Sciatic nerve (tissue), 2 donors: ENCODE measurements at regions not wholly inside any gene's neighbourhood (a gene's known extent, or its start where the extent isn't known, plus 50 kb on each side); places are given as distances from the start of the nearest gene placed in this dataset.

ENCODE experiments used
- ATAC-seq: fragments of 200-7000 bp; cut with Tn5 transposase; one replicate; pipeline ENCODE4 v1.9.1; 2020; ENCODE audit warnings: mild to moderate bottlenecking, moderate library complexity
- DNase-seq: peaks from one replicate; pipeline ENCODE4 v3.0.0-alpha.2; 2020; ENCODE audit warnings: low spot score
- intact Hi-C: fragments of 100-400 bp; cut with DNase I; formaldehyde crosslinking; loops from one replicate; pipeline ENCODE4 v1.14.2; 2022
- donor health status: DM: no; HTN: no; CAD: no.
- donor health status: DM: no; HTN: no; CAD: no.

DNA sequence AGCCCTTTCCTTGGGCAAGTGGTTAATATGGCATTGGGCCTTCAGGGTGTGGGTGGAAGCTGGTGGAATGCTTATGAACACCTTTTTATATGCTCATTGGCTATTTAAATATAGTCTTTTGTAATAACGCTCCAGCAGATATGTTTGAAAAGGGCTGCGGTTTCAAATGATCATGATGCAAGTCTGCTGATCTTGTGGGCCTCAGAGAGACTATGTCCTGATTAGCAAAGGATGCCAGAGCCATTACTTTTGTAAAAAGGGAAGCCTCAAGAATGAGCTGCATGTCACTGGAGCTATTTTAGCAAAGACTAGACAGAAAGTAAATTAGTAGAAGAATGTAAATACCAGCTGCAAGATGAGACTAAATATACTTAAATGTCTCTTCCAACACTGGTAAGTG, 200.5 kb downstream of the GXYLT1 start:
- DNase-seq (no peak), ATAC-seq (no peak)
- intact Hi-C loops, result no loop called here

DNA sequence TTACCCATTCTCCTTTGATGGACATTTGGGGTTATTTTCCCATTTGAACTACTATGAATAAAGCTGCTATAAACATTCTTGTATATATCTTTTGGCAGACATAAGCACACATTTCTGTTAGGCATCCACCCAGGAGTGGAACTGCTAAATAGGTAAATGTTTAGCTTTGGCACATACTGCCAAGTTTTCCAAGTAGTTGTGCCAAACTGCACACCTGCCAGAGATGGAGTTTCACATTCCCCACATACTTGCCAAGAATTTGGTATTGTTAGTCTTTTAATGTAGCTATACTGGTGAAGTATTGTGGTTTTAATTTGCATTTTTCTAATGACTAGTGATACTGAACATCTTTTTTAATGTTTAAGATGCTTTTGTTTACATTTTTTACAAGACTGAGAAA, 201.0 kb downstream of the GXYLT1 start:
- intact Hi-C loops, result no loop called here
- no peak for ATAC-seq
- DNase-seq, result no peak

DNA sequence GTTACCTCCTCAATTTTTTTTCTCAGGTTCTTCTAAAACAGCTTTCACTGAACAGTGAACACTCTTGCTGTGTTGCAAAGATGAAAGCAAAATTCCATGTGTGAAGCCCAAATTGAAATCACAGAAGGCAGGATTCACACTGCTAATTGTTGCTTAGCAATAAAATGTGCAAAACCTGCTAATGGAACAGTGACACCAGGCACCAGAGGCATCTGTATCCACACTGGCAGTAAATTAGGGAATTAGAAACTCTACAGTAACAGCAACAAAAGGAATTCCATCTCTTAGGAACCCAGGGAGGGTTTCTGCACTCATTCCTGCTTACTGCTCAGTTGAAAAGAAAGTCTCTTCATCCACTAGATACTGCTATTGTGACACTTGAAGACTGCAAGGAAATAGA, 202.3 kb downstream of the GXYLT1 start:
- intact Hi-C loops, result no loop called here
- ATAC-seq (no peak), DNase-seq (no peak)

DNA sequence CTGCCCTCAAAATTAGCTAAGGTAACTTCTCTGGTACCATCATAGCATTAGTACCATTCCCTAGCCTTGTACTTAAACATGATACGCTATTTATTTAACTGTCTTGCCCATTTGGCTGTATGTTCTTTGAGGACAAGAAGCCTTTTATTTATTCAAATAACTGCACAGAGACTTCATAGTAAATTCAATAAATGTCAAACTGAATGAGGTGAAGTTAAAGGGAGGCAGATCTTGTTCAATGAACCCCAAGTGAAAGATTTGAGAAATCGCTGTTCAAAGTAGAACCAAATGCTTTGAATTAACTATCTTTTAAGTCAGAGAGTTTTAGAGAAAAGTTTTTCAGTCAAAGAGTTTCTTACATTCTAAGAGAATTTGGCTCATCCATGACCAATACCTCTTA, 203.6 kb downstream of the GXYLT1 start:
- ATAC-seq (no peak), DNase-seq (no peak)
- intact Hi-C loops, result no loop called here

DNA sequence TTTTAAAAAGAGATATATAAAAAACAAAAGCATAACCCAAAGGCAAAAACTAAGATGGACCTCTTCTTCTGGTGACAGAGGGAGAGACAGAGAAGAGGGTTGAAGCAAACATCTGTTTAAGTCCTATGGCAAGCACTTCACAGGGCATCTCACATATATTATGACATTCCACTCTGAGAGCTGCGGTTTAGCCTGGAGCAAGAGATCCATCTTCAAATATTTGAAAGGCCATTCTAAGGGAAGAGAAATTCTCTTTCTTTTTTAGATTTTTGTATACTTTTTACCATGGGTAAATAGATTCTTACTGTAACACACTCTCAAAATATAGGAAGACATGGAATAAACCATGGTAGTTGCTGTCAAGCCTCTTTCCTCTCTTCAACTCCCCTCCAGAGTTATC, 204.1 kb downstream of the GXYLT1 start:
- no peak for DNase-seq
- no peak for ATAC-seq
- intact Hi-C loops, result no loop called here

DNA sequence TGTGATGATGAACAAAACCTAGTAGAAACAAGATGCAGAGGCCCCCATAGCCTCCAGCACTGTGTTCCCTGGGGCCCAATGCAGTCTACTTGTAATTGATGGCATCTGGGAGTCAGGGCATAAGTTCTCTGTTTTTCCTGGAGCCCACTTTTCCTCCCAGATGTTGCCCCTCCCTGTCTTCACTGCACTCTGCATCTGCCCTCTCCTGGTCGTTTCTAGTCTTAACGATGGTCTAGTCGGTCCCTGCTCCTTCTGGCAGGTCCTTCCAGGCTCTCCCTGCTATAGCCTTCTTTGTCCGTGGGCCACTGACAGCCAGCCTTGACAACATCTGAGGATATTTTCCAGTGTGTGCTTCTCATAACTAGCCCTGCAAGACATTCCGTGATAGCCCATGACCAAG, 208.3 kb downstream of the GXYLT1 start:
- ATAC-seq (no peak), DNase-seq (no peak)
- intact Hi-C loops, result no loop called here

DNA sequence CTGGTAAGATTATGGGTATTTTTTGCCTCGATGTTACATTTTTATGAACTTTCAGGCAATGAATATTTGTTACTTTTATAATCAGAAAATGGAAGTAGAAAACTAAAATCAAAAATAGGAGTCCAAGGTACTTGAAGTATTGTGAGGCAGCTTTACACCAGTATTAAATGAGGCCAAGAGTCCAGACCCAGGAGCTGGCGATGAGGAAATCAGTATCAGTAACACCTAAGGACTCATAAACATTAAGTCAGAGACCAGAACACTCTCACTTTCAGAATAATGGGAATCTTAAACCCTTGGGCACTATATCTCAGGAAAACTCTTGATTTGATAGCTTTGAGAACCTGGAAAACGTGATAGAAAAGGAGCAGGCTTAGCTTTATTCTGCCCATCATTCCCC, 208.8 kb downstream of the GXYLT1 start:
- no peak for DNase-seq
- no peak for ATAC-seq
- intact Hi-C loops, result no loop called here

DNA sequence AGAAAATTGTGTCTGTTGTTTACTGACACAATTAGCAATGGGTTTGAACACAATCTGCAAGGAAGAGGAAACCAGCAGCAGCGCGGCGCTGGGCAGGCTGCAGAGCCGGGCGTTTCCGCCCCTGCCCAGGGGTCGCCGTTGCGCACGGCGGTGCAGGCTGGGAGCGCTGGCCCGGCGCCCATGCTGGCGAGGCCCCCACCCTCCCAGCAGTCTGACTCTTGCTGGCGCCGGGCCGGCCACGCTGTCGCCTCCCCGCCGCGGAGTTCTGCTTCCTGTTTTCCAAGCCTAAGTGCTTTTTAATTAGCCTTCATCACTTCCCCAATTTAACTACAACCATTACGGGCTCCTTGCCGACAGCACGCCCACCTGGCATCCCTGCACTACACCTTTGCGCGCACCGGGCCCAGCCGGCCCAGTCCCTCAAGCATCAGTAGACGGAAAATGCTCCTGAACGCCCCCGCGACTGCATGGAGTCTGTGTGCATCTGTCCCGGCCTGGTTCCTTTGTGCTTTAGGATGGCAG, 212.1 kb downstream of the GXYLT1 start:
- ATAC-seq, result peak; percentile 87
- DNase-seq, result peak; percentile 77
- intact Hi-C loops, result no loop called here

DNA sequence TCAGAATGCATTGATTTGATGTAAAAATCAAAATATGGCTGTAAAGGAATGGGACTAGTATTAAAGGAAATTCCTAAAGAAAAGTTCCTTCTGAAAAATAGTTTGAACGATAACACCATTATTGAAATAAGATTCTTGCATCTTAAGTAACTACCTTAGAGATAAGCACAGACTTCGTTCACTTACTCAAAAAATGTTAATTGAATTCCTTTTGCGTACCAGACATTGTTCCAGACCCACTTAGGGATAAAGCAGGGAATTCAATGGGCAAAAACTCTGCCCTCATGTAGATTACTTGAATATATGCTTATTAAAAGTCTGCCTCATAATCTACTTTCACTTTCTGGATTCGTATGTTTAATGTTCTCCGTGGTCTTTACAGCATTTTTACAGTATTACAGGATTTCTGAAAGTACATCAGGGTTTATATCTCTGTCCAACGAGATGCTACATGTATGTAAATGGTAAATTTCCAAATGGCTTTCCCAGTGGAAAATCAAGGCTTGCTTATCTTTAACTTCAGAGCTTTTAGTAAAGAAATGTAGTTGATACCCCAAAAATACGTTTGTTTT, 213.7 kb downstream of the GXYLT1 start:
- intact Hi-C loops, result no loop called here
- ATAC-seq, result no peak

DNA sequence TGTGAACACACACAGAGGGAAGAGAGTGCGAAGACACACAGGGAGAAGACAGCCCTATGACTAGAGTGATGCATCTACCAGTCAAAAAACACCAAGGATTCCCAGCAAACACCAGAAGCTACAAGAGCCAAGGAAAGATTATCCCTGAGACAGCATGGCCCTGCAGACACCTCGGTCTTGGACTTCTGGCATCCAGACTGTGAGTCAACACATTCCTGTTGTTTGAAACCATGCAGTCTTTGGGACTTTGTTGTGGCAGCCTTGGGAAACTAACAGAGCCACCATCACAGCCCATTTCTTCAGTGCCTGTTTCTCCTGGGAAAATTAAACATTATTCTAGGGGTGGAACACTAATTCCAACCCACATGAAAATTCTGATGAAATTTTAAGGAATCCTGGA, 220.6 kb downstream of the GXYLT1 start:
- ATAC-seq (no peak), DNase-seq (no peak)
- intact Hi-C loops, result no loop called here

More for the DNA sequence above, 213.7 kb downstream of the GXYLT1 start:
- DNase-seq, result no peak

DNA sequence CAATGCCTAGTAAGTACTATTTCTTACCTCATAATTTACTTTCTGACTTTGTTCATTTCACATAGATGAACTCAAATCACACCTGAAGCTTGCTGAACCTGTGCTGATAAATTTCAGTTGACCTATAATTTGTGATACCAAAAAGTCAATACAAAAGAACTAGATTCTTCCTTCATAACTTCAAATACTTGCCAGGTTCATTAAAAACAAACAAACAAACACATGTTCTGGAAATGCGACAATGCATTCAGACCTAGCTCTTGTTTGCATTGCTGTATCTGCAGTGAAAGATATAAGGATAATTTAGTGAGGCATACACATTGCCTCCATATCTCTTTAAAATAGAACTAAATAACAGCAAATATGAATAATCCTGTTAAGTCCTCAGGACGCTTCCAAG, 221.3 kb downstream of the GXYLT1 start:
- intact Hi-C loops, result no loop called here
- ATAC-seq, result no peak
- DNase-seq, result no peak

DNA sequence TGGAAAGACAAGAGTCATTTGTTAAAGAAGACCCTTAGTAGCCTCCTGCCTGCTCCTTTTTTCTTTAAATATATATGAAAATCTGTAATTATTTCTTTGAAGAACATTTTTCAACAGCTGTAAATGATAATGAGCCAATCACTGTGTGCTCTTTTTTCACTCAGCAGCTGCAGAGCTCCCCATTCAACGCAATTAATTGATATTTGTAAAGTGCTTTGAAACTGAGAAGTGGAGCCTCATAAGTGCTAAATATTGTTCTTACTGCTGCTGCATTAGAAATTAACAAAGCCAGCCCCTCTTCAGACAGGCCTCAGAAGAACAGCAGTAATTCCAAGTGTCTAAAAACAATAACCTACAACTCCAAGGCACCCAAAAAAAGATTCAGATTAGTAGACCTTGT, 224.3 kb downstream of the GXYLT1 start:
- ATAC-seq (no peak), DNase-seq (no peak)
- intact Hi-C loops, result no loop called here

DNA sequence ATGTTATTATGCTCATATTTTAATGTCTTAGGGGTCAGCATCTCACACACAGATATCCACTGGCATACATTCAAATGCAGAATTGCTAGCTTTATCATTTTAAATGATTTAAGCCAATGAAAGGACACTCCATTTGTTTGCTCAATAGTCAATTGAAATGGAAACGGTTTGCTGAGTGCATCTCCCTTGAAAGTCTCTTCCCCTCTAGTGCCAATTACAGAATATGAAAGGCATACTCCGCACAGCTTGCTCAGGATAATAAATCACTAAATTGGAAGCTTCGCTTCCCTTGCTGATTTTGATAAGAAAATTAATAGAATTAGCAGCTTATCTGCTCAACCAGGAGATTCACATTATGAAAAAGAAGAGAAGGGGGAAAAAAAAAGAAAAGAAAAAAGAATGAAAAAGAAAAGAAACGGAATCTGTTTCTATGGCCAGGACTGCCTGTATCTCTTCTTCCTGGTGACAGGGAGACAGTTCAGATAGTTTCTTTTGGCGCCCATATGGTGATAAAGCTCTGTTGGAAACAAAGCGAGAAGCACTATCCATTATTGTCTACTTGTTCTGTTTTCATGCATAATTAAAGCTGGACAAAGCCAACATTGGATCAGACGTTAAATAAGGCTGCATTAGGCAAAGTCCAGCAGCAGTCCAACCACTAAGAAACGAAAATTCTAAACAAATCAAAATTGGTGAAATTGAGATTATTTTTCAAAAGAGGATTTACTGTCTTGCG, 225.0 kb downstream of the GXYLT1 start:
- no peak for ATAC-seq
- intact Hi-C loops, result no loop called here
- DNase-seq, result no peak

DNA sequence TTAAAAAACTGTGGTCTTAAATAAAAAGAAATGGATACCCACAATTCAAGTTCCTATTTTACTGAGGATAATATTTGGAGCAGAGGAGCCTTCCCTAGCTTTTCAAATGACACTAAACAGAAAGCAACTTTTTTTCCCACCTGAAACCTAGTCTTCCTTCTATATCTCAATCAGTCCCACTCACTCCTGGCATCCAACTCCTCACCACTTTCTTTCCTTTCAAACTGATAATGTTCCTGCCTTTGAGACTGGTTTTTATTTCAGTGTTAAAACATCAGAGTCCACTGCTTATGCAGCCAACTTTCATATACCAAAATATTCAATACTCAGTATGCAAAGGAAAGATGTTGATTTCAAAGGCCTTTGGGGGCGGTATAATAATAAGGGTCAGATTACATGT, 225.6 kb downstream of the GXYLT1 start:
- DNase-seq (no peak), ATAC-seq (no peak)
- intact Hi-C loops, result no loop called here

DNA sequence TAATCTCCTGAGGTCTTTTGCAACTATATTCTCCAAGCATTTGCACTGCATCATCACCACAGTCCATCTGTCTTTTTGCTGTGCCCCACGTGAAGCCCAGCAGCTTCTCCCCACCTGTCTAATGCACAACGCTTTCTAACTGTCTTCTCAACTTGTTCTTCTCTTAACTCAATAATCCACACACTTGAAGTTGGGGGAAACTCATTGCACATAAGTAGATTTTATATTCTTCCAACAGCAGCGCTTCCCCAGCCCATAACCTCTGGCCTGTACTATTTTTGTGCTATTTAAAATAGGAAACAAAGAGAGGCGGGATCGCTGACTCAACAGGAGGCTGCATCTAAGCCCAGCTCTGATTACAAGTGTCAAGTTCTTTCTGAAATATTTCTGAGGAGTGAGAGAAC, 226.7 kb downstream of the GXYLT1 start:
- intact Hi-C loops, result no loop called here
- ATAC-seq (no peak), DNase-seq (no peak)

DNA sequence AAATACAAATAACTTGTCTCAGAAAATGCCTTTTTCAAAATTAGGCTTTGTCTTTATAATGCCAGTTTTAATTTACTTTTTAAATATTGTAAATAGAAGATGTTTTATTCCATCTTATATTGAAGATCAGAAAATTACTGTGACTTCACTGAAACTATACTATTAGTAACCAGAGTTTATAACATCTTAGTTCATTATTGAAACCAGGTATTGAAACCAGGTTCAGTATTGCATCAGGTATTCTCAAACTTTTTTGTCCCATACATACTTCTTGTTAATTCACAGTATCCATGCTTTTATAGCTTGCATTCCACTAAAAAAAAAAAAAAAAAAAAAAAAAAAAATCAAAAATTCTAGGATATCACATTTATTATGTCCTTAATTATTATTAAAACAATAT, 227.5 kb downstream of the GXYLT1 start:
- no peak for DNase-seq
- intact Hi-C loops, result no loop called here
- ATAC-seq, result no peak

DNA sequence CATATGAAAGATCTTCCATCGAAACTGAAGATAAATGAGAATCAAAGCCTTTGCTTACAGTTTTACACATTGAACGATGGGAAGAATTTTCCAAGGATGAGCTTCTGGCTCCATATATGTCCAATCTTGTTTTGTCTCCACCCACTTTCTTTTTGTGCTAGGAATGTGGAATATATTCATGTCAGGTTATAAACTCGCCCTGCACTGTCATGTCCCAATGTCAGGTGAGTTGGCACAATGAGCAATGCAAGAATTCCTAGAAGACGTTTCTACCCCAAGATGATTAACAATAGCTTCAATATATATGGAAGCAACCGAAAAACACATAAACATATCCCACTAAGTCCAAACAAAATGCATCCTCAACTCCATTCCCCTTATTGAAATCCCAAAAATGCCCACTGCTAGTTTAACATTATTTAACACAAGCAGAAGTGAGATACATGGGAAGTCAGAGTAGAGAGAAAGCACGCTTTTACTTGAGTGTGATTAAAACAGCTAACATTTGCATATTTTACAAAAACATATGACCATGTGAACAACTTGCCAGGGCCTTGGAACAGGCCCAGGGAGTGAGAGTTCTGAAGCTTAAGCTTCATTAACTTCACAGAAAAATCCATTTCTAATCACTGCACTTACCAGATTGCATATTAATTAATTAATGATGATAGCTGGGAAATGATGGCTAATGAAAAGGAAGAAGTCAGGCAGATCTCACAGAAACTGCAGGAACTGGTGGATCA, 233.9 kb downstream of the GXYLT1 start:
- no peak for DNase-seq

DNA sequence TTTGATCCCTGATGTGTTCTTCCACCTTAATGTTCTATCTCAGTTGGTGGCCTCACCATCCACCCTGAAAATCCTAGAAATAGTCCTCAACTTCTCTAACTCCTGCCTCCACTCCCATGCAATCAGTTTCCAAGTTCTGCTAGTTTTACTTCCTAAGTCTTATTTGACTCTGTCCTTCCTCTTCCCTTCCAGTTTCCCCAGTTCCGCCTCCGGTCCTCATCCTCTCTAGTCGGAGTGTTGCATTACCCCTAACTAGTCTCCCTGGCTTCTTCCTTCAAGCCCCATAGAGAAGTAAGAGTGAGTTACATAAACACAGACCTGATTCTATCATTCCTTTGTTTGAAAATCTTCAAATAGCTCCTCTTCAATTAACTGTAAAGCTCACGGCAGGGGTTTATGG, 236.5 kb downstream of the GXYLT1 start:
- intact Hi-C loops, result no loop called here
- DNase-seq (no peak), ATAC-seq (no peak)

More for the DNA sequence above, 233.9 kb downstream of the GXYLT1 start:
- intact Hi-C loops, result no loop called here
- no peak for ATAC-seq

DNA sequence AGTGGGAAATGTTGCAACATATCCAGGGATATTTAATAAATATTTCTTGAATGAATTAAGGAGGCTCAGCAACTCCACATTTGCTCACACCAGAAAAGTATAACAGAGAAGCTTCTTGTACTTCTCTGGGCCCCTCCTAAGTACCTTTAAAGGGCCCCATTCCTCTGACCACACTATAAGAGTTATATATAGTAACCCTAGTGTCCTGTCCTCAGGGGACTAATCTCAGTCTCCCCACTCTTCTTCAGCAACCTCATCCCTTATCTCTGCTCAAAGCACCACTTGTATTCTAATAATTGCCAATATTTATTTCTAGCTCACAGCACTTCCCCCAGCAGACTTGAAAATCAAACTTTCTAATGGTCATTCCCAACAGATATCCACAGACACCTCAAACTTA, 237.1 kb downstream of the GXYLT1 start:
- ATAC-seq (no peak), DNase-seq (no peak)
- intact Hi-C loops, result no loop called here

DNA sequence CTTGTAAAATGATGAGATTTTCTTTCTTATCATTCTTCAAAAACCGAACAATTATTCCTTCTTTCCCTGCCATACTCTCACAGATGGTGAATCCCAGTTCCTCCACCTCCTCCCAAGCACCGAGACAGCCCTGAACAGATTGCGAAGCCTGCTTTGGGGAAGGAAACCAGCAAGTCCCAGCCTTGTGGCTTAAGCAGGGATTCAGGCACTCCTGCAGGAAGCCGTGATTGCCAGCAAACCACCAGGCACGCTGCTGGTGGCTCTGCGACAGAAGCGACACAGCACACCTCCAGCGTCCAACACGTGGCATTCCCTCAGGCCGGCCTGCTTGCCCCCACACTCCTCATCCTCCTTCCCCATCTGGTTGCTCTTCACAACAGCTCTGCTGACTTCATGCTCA, 237.7 kb downstream of the GXYLT1 start:
- ATAC-seq (no peak), DNase-seq (no peak)
- intact Hi-C loops, result no loop called here
